H9 (cell line): ENCODE measurements at regions not wholly inside any gene's neighbourhood (a gene's known extent, or its start where the extent isn't known, plus 50 kb on each side); places are given as distances from the start of the nearest gene placed in this dataset.

ENCODE experiments used
- DNase-seq: peaks from one replicate; pipeline ENCODE4 v3.0.0-alpha.2; 2017
- H2AFZ ChIP-seq: one replicate; pipeline ENCODE4 v1.6.1; 2013; ENCODE audit warnings: mild to moderate bottlenecking, low read length, control low read depth, moderate library complexity
- H2AK5ac ChIP-seq: 2 replicates; pipeline ENCODE4 v1.6.1; 2013; ENCODE audit warnings: low read length, control low read depth, mixed read lengths; ENCODE audit not compliant: insufficient read length
- H2BK120ac ChIP-seq: one replicate; pipeline ENCODE4 v1.6.1; 2013; ENCODE audit warnings: low read depth, mild to moderate bottlenecking, low read length, control low read depth, inconsistent platforms; ENCODE audit not compliant: poor library complexity, severe bottlenecking
- H2BK12ac ChIP-seq: 2 replicates; pipeline ENCODE4 v1.6.1; 2013; ENCODE audit warnings: low read length, control low read depth, mixed read lengths, low read depth; ENCODE audit not compliant: insufficient read length
- H2BK15ac ChIP-seq: 2 replicates; pipeline ENCODE4 v1.6.1; 2013; ENCODE audit warnings: low read depth, low read length, control low read depth
- H2BK20ac ChIP-seq: one replicate; pipeline ENCODE4 v1.6.1; 2013; ENCODE audit warnings: low read depth, mild to moderate bottlenecking, low read length, control low read depth, inconsistent platforms; ENCODE audit not compliant: poor library complexity, severe bottlenecking
- H2BK5ac ChIP-seq: 2 replicates; pipeline ENCODE4 v1.6.1; 2013; ENCODE audit warnings: low read length, control low read depth, mixed read lengths; ENCODE audit not compliant: insufficient read length
- H3K14ac ChIP-seq: 2 replicates; pipeline ENCODE4 v1.6.1; 2013; ENCODE audit warnings: low read length, control low read depth; ENCODE audit not compliant: insufficient read depth
- H3K18ac ChIP-seq: 2 replicates; pipeline ENCODE4 v1.6.1; 2013; ENCODE audit warnings: low read depth, mild to moderate bottlenecking, mixed read lengths, low read length, control low read depth; ENCODE audit not compliant: insufficient read length
- H3K23ac ChIP-seq: 2 replicates; pipeline ENCODE4 v1.6.1; 2013; ENCODE audit warnings: low read length, control low read depth, mixed read lengths, low read depth; ENCODE audit not compliant: insufficient read length
- H3K23me2 ChIP-seq: 2 replicates; pipeline ENCODE4 v1.6.1; 2013; ENCODE audit warnings: low read depth, mild to moderate bottlenecking, mixed read lengths, low read length, control low read depth; ENCODE audit not compliant: insufficient read length, poor library complexity, severe bottlenecking
- H3K27ac ChIP-seq: 2 replicates; pipeline ENCODE4 v1.5.1; 2013; ENCODE audit warnings: low read length, control low read depth, mixed read lengths, low read depth; ENCODE audit not compliant: insufficient read length
- H3K27me3 ChIP-seq: 2 replicates; pipeline ENCODE4 v1.6.1; 2013; ENCODE audit warnings: low read length, control low read depth, inconsistent platforms; ENCODE audit not compliant: insufficient read depth
- H3K4ac ChIP-seq: 2 replicates; pipeline ENCODE4 v1.6.1; 2013; ENCODE audit warnings: low read depth, mild to moderate bottlenecking, control low read depth, inconsistent platforms, low read length, moderate library complexity
- H3K4me1 ChIP-seq: 2 replicates; pipeline ENCODE4 v1.6.1; 2013; ENCODE audit warnings: low read length, control low read depth, inconsistent platforms; ENCODE audit not compliant: insufficient read depth
- H3K4me2 ChIP-seq: 2 replicates; pipeline ENCODE4 v1.6.1; 2013; ENCODE audit warnings: low read length, control low read depth, mixed read lengths; ENCODE audit not compliant: insufficient read length, insufficient read depth
- H3K56ac ChIP-seq: 2 replicates; pipeline ENCODE4 v1.6.1; 2013; ENCODE audit warnings: low read depth, mild to moderate bottlenecking, mixed read lengths, low read length, control low read depth; ENCODE audit not compliant: insufficient read length
- H3K79me1 ChIP-seq: 2 replicates; pipeline ENCODE4 v1.6.1; 2013; ENCODE audit warnings: low read depth, mild to moderate bottlenecking, moderate library complexity, low read length, control low read depth, inconsistent platforms; ENCODE audit not compliant: insufficient read depth, poor library complexity, severe bottlenecking
- H3K79me2 ChIP-seq: 2 replicates; pipeline ENCODE4 v1.6.1; 2013; ENCODE audit warnings: low read length, control low read depth, inconsistent platforms; ENCODE audit not compliant: insufficient read depth
- H3K9ac ChIP-seq: 2 replicates; pipeline ENCODE4 v1.6.1; 2013; ENCODE audit warnings: low read length, control low read depth, mixed read lengths; ENCODE audit not compliant: insufficient read length; ENCODE audit errors: extremely low read depth
- H3K9me3 ChIP-seq: one replicate; pipeline ENCODE4 v1.6.1; 2013; ENCODE audit warnings: low read depth, low read length, inconsistent platforms; ENCODE audit not compliant: control insufficient read depth
- H3T11ph ChIP-seq: one replicate; pipeline ENCODE4 v1.6.1; 2013; ENCODE audit warnings: mild to moderate bottlenecking, low read length, control low read depth, inconsistent platforms
- H4K20me1 ChIP-seq: one replicate; pipeline ENCODE4 v1.6.1; 2013; ENCODE audit not compliant: control insufficient read depth, insufficient read length, insufficient read depth
- H4K5ac ChIP-seq: 2 replicates; pipeline ENCODE4 v1.6.1; 2013; ENCODE audit warnings: low read depth, mild to moderate bottlenecking, mixed read lengths, low read length, control low read depth; ENCODE audit not compliant: insufficient read length
- H4K8ac ChIP-seq: replicated peaks from 2 replicates; pipeline ENCODE4 v1.6.1; 2013; ENCODE audit warnings: low read length, control low read depth, mixed read lengths, low read depth; ENCODE audit not compliant: insufficient read length
- H4K91ac ChIP-seq: 2 replicates; pipeline ENCODE4 v1.6.1; 2013; ENCODE audit warnings: low read depth, mild to moderate bottlenecking, moderate library complexity, mixed read lengths, low read length, control low read depth; ENCODE audit not compliant: insufficient read length
- H3K27ac Mint-ChIP-seq, 3 experiments: 2 replicates in 2 of 3; 3 replicates in 1 of 3; pipeline ENCODE4 v1.8.0; 2020 to 2021; ENCODE audit warnings: mixed read lengths in 3 of 3, mild to moderate bottlenecking in 1 of 3, moderate library complexity in 1 of 3
- H3K27me3 Mint-ChIP-seq: 2 replicates; pipeline ENCODE4 v1.8.0; 2021; ENCODE audit warnings: low read depth, mild to moderate bottlenecking, moderate library complexity, mixed read lengths
- H3K36me3 Mint-ChIP-seq, 3 experiments: 2 replicates in 2 of 3; 3 replicates in 1 of 3; pipeline ENCODE4 v1.8.0; 2020 to 2021; ENCODE audit warnings: low read depth in 3 of 3, mixed read lengths in 3 of 3; ENCODE audit not compliant: insufficient read depth in 1 of 3
- H3K4me1 Mint-ChIP-seq, 2 experiments: 2 replicates each; pipeline ENCODE4 v1.8.0; 2020; ENCODE audit warnings: mixed read lengths in 2 of 2
- H3K4me3 Mint-ChIP-seq, 2 experiments: 2 replicates in 1 of 2; 3 replicates in 1 of 2; pipeline ENCODE4 v1.8.0; 2020 to 2021; ENCODE audit warnings: mild to moderate bottlenecking in 2 of 2, mixed read lengths in 2 of 2, moderate library complexity in 1 of 2
- H3K9me3 Mint-ChIP-seq, 2 experiments: 2 replicates in 1 of 2; 3 replicates in 1 of 2; pipeline ENCODE4 v1.8.0; 2020; ENCODE audit warnings: mild to moderate bottlenecking in 2 of 2, mixed read lengths in 2 of 2, moderate library complexity in 1 of 2
- CTCF ChIP-seq: fragments of 200-600 bp; sonication (generic); conservative IDR thresholded peaks from 3 replicates; pipeline ENCODE4 v1.8.0; 2021; ENCODE audit warnings: antibody characterized with exemption, mild to moderate bottlenecking
- WGBS: extraction: QIAGEN DNeasy Blood & Tissue Kit; methylation state at CpG from one replicate; pipeline ENCODE4 v1.1.7; 2013; ENCODE audit warnings: missing lambda C conversion rate, low lambda C conversion rate, mixed read lengths; ENCODE audit not compliant: insufficient read length; ENCODE audit errors: extremely low coverage; 5-methylcytosine and 5-hydroxymethylcytosine counted together

GRCh38 chr5:61746831-61747575, 414.9 kb downstream of the ZSWIM6 start:
- no peak overlapping the region for H2BK5ac ChIP-seq
- peaks cover 0 to 4% (median 0%) of the 10 kb centered on the region in 3 experiments; a peak in 2 of 7 replicates for H3K36me3 Mint-ChIP-seq
- no peaks in the 10 kb centered on the region for H3K23me2 ChIP-seq
- DNase-seq = no peak
- no peak overlapping the region for H2BK12ac ChIP-seq
- peaks cover 0 to 8% of the 10 kb centered on the region in 2 experiments; a peak in 1 of 4 replicates for H3K4me1 Mint-ChIP-seq
- no peaks in the 10 kb centered on the region for H4K20me1 ChIP-seq
- H3K9me3 ChIP-seq = no peaks in the 10 kb centered on the region
- no peaks in the 10 kb centered on the region for H3K79me2 ChIP-seq
- H3K27ac ChIP-seq = no peak overlapping the region
- H2BK20ac ChIP-seq = no peak overlapping the region
- H3K18ac ChIP-seq = no peak overlapping the region
- no peaks in the 10 kb centered on the region for H3K4me1 ChIP-seq
- no CpG with 5 or more reads among the region's 7 CpGs for WGBS
- no peak overlapping the region for H3T11ph ChIP-seq
- H2BK120ac ChIP-seq = no peak overlapping the region
- no peak overlapping the region for H3K4me2 ChIP-seq
- H3K56ac ChIP-seq = no peak overlapping the region
- no peak overlapping the region for H2BK15ac ChIP-seq
- no peak overlapping the region for H3K23ac ChIP-seq
- no peak overlapping the region for H4K8ac ChIP-seq
- H3K9ac ChIP-seq = no peak overlapping the region
- no peak overlapping the region; a peak in 1 of 5 replicates for H3K4me3 Mint-ChIP-seq
- no peak for TF ChIP-seq CTCF
- no peak overlapping the region for H4K5ac ChIP-seq
- H3K9me3 Mint-ChIP-seq = 0 out of 5 replicates have a peak, but pooled peaks cover 0 to 3% of the 10 kb centered on the region in 2 experiments
- H3K27me3 Mint-ChIP-seq = no peaks in the 10 kb centered on the region
- H2AFZ ChIP-seq = no peak overlapping the region
- no peak overlapping the region for H3K4ac ChIP-seq
- no peak overlapping the region for H2AK5ac ChIP-seq
- no peak overlapping the region for H3K14ac ChIP-seq
- H3K27me3 ChIP-seq = no peaks in the 10 kb centered on the region
- no peaks in the 10 kb centered on the region for H3K79me1 ChIP-seq
- H4K91ac ChIP-seq = no peak overlapping the region
- no peak overlapping the region; a peak in 1 of 7 replicates for H3K27ac Mint-ChIP-seq
